ENCODE measurements at regions not wholly inside any gene's neighbourhood (a gene's known extent, or its start where the extent isn't known, plus 50 kb on each side); places are given as distances from the start of the nearest gene placed in this dataset.

DNA sequence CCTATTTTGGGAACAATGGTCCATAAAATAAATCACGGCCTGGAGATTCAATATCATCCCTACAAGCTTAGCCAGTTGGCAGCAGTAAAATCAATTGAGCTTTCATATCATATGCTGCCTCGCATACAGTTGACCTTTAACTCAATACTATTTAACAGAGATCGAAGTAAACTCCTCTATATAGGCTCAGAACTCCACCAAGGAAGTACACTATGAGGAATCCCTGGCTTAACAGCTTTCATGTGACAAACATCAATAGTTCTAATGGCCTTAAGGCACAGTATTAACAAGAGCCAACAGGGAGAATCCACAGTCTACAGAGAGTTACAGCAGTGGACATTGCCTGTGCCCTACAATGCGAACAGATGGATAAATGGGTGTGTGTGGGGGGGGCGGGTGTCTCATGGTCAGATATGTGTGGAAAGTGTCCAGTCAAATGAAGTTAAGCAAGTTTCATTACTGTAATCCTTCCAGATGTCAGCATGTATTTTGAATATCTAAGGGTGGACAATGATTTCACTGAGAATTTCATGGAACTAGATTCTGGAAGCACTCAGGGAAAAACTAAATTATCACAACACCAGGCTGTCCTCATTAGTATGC lies 98.2 kb upstream of the FAM9B start:
- TF ChIP-seq POLR2AphosphoS5 (IDR thresholded peaks at IDR 0.05) (no peak), EZH2 (IDR thresholded peaks at IDR 0.05; ENCODE audit: borderline replicate concordance, insufficient read depth, low read length, poor library complexity, severe bottlenecking) (no peak), SMC3 (conservative IDR thresholded peaks at IDR 0.05; ENCODE audit: poor library complexity) (no peak), TAF1 (IDR thresholded peaks at IDR 0.05; ENCODE audit: low read depth) (no peak), MXI1 (conservative IDR thresholded peaks at IDR 0.05; ENCODE audit: poor library complexity, severe bottlenecking) (no peak), EP300 (conservative IDR thresholded peaks at IDR 0.05; ENCODE audit: poor library complexity, severe bottlenecking) (no peak), RAD21 (conservative IDR thresholded peaks at IDR 0.05) (no peak)
- TF ChIP-seq, protein P1, sequence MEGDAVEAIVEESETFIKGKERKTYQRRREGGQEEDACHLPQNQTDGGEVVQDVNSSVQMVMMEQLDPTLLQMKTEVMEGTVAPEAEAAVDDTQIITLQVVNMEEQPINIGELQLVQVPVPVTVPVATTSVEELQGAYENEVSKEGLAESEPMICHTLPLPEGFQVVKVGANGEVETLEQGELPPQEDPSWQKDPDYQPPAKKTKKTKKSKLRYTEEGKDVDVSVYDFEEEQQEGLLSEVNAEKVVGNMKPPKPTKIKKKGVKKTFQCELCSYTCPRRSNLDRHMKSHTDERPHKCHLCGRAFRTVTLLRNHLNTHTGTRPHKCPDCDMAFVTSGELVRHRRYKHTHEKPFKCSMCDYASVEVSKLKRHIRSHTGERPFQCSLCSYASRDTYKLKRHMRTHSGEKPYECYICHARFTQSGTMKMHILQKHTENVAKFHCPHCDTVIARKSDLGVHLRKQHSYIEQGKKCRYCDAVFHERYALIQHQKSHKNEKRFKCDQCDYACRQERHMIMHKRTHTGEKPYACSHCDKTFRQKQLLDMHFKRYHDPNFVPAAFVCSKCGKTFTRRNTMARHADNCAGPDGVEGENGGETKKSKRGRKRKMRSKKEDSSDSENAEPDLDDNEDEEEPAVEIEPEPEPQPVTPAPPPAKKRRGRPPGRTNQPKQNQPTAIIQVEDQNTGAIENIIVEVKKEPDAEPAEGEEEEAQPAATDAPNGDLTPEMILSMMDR (IDR thresholded peaks at IDR 0.05; ENCODE audit: poor library complexity, severe bottlenecking): no peak
- TF ChIP-seq, protein P2, sequence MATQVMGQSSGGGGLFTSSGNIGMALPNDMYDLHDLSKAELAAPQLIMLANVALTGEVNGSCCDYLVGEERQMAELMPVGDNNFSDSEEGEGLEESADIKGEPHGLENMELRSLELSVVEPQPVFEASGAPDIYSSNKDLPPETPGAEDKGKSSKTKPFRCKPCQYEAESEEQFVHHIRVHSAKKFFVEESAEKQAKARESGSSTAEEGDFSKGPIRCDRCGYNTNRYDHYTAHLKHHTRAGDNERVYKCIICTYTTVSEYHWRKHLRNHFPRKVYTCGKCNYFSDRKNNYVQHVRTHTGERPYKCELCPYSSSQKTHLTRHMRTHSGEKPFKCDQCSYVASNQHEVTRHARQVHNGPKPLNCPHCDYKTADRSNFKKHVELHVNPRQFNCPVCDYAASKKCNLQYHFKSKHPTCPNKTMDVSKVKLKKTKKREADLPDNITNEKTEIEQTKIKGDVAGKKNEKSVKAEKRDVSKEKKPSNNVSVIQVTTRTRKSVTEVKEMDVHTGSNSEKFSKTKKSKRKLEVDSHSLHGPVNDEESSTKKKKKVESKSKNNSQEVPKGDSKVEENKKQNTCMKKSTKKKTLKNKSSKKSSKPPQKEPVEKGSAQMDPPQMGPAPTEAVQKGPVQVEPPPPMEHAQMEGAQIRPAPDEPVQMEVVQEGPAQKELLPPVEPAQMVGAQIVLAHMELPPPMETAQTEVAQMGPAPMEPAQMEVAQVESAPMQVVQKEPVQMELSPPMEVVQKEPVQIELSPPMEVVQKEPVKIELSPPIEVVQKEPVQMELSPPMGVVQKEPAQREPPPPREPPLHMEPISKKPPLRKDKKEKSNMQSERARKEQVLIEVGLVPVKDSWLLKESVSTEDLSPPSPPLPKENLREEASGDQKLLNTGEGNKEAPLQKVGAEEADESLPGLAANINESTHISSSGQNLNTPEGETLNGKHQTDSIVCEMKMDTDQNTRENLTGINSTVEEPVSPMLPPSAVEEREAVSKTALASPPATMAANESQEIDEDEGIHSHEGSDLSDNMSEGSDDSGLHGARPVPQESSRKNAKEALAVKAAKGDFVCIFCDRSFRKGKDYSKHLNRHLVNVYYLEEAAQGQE (IDR thresholded peaks at IDR 0.05; ENCODE audit: borderline replicate concordance): no peak
